ENCODE measurements at regions not wholly inside any gene's neighbourhood (a gene's known extent, or its start where the extent isn't known, plus 50 kb on each side); places are given as distances from the start of the nearest gene placed in this dataset.

DNA sequence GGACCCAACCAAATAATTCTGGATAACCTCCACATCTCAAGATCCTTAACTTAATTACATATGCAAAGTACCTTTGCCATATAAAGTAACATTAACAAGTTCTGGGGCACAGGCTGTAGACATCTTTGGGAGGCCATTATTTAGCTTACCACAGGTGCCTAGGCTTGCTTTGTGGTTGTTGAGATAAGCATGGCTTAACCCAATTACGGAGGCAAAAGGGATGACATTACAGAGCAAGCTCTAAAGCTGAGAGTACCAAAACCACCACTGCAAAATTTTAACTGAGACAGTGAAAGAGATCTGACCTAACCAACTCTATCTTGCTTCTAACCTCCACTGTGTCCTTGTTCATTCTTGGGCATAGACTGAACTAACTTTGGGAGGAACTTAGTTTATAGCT, 502.9 kb upstream of the ATXN8OS start:
- TF ChIP-seq EZH2 (IDR thresholded peaks at IDR 0.05; ENCODE audit: insufficient read depth, low read length) = no peak
- TF ChIP-seq, protein P1, sequence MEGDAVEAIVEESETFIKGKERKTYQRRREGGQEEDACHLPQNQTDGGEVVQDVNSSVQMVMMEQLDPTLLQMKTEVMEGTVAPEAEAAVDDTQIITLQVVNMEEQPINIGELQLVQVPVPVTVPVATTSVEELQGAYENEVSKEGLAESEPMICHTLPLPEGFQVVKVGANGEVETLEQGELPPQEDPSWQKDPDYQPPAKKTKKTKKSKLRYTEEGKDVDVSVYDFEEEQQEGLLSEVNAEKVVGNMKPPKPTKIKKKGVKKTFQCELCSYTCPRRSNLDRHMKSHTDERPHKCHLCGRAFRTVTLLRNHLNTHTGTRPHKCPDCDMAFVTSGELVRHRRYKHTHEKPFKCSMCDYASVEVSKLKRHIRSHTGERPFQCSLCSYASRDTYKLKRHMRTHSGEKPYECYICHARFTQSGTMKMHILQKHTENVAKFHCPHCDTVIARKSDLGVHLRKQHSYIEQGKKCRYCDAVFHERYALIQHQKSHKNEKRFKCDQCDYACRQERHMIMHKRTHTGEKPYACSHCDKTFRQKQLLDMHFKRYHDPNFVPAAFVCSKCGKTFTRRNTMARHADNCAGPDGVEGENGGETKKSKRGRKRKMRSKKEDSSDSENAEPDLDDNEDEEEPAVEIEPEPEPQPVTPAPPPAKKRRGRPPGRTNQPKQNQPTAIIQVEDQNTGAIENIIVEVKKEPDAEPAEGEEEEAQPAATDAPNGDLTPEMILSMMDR (IDR thresholded peaks at IDR 0.05; ENCODE audit: insufficient read depth, low read depth, low read length) = no peak
- H3K27ac Mint-ChIP-seq (ENCODE audit: unreplicated experiment) = no peak overlapping the region
- FAIRE-seq (no peak), DNase-seq (ENCODE audit: low read depth) (no peak)
- Histone ChIP-seq H3K9me3 (ENCODE audit: insufficient read depth, low read depth, low read length) (peaks cover 4% of the 10 kb centered on the region), H3K9ac (ENCODE audit: low read length) (no peak overlapping the region), H3K4me3 (ENCODE audit: insufficient read depth, low read depth, low read length) (no peak overlapping the region), H4K20me1 (ENCODE audit: insufficient read depth, low read length) (no peaks in the 10 kb centered on the region), H3K36me3 (ENCODE audit: insufficient read depth, low read length) (no peaks in the 10 kb centered on the region), H3K27me3 (ENCODE audit: insufficient read depth, low read length) (no peaks in the 10 kb centered on the region), H2AFZ (ENCODE audit: low read depth, low read length) (no peak overlapping the region), H3K27ac (ENCODE audit: low read depth, low read length) (no peak overlapping the region), H3K79me2 (ENCODE audit: insufficient read depth, low read length) (no peaks in the 10 kb centered on the region), H3K4me1 (ENCODE audit: insufficient read depth, low read length) (no peaks in the 10 kb centered on the region), H3K4me2 (ENCODE audit: low read length) (no peak overlapping the region)
- H3K27me3 Mint-ChIP-seq (ENCODE audit: low read depth, unreplicated experiment) = no peaks in the 10 kb centered on the region
- H3K36me3 Mint-ChIP-seq (ENCODE audit: low read depth, unreplicated experiment) = no peaks in the 10 kb centered on the region
- peaks cover 5% of the 10 kb centered on the region for H3K4me1 Mint-ChIP-seq (ENCODE audit: low read depth, unreplicated experiment)
- peaks cover 3% of the 10 kb centered on the region for H3K9me3 Mint-ChIP-seq (ENCODE audit: unreplicated experiment)
- no peak overlapping the region for H3K4me3 Mint-ChIP-seq (ENCODE audit: unreplicated experiment)

DNA sequence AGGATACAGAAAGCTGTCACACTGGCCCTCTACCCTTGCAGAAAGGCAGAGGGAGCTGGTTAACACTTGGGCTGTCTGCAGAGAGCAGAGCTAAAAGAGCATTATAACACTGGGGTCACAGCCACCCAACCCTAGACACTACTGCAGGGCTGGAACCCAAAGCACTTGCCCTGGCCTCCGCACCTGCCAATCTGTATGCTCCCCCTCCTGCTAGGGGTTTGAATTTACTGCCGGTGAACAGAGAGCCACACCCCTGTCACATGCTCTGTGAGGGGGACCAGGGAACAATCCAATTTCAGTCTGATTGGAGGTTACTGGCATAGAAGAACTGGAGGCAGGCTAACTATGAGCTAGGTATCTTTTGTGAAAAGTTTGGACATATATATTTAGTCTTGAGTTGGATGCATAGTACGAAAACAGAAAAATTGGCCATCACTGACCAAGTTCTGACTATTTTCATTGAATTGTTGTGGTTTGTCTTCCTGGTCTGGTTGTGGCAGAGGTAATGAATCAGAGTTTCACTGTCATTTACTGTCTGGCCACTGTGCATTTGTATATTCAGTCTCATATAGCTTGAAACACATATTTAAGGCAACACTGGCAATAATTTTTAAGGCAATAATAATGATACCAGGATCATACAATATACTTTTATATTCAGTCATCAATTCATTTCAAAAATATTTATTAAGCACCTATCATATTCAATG, 504.3 kb upstream of the ATXN8OS start:
- FAIRE-seq (no peak), DNase-seq (ENCODE audit: low read depth) (no peak)
- Mint-ChIP-seq H3K27me3 (ENCODE audit: low read depth, unreplicated experiment) (no peaks in the 10 kb centered on the region), H3K9me3 (ENCODE audit: unreplicated experiment) (peaks cover 3% of the 10 kb centered on the region), H3K27ac (ENCODE audit: unreplicated experiment) (no peak overlapping the region), H3K36me3 (ENCODE audit: low read depth, unreplicated experiment) (no peaks in the 10 kb centered on the region), H3K4me1 (ENCODE audit: low read depth, unreplicated experiment) (peaks cover 5% of the 10 kb centered on the region), H3K4me3 (ENCODE audit: unreplicated experiment) (no peak overlapping the region)
- H3K36me3 ChIP-seq (ENCODE audit: insufficient read depth, low read length) = no peaks in the 10 kb centered on the region
- no peaks in the 10 kb centered on the region for H3K4me1 ChIP-seq (ENCODE audit: insufficient read depth, low read length)
- TF ChIP-seq, protein P1 (IDR thresholded peaks at IDR 0.05; ENCODE audit: insufficient read depth, low read depth, low read length) = no peak
- TF ChIP-seq EZH2 (IDR thresholded peaks at IDR 0.05; ENCODE audit: insufficient read depth, low read length) = no peak
- H3K4me3 ChIP-seq (ENCODE audit: insufficient read depth, low read depth, low read length) = no peak overlapping the region
- H4K20me1 ChIP-seq (ENCODE audit: insufficient read depth, low read length) = no peaks in the 10 kb centered on the region
- H3K9ac ChIP-seq (ENCODE audit: low read length) = no peak overlapping the region
- no peak overlapping the region for H2AFZ ChIP-seq (ENCODE audit: low read depth, low read length)
- peaks cover 4% of the 10 kb centered on the region for H3K9me3 ChIP-seq (ENCODE audit: insufficient read depth, low read depth, low read length)
- H3K27ac ChIP-seq (ENCODE audit: low read depth, low read length) = no peak overlapping the region
- no peak overlapping the region for H3K4me2 ChIP-seq (ENCODE audit: low read length)
- H3K79me2 ChIP-seq (ENCODE audit: insufficient read depth, low read length) = no peaks in the 10 kb centered on the region
- no peaks in the 10 kb centered on the region for H3K27me3 ChIP-seq (ENCODE audit: insufficient read depth, low read length)

DNA sequence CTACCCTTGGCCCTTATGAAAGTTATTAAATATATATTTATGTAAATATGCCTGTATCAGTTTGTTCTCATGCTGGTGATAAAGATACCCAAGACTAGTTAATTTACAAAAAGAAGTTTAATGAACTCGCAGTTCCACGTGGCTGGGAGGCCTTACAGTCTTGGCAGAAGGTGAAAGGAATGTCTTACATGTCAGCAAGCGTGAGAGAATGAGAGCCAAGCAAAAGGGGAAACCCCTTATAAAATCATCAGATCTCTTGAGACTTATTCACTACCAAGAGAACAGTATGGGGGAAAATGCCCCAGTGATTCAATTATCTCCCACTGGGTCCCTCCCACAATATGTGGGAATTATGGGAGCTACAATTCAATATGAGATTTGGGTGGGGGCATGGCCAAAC, 506.0 kb upstream of the ATXN8OS start:
- Mint-ChIP-seq H3K27ac (ENCODE audit: unreplicated experiment) (no peak overlapping the region), H3K4me3 (ENCODE audit: unreplicated experiment) (no peak overlapping the region), H3K36me3 (ENCODE audit: low read depth, unreplicated experiment) (no peaks in the 10 kb centered on the region), H3K27me3 (ENCODE audit: low read depth, unreplicated experiment) (no peaks in the 10 kb centered on the region), H3K9me3 (ENCODE audit: unreplicated experiment) (peaks cover 3% of the 10 kb centered on the region), H3K4me1 (ENCODE audit: low read depth, unreplicated experiment) (peaks cover 5% of the 10 kb centered on the region)
- Histone ChIP-seq H3K9ac (ENCODE audit: low read length) (no peak overlapping the region), H3K79me2 (ENCODE audit: insufficient read depth, low read length) (no peaks in the 10 kb centered on the region), H3K4me2 (ENCODE audit: low read length) (no peak overlapping the region), H3K4me1 (ENCODE audit: insufficient read depth, low read length) (no peaks in the 10 kb centered on the region), H3K9me3 (ENCODE audit: insufficient read depth, low read depth, low read length) (peaks cover 4% of the 10 kb centered on the region), H3K36me3 (ENCODE audit: insufficient read depth, low read length) (no peaks in the 10 kb centered on the region), H3K27ac (ENCODE audit: low read depth, low read length) (no peak overlapping the region), H3K27me3 (ENCODE audit: insufficient read depth, low read length) (no peaks in the 10 kb centered on the region), H3K4me3 (ENCODE audit: insufficient read depth, low read depth, low read length) (no peak overlapping the region), H2AFZ (ENCODE audit: low read depth, low read length) (no peak overlapping the region), H4K20me1 (ENCODE audit: insufficient read depth, low read length) (no peaks in the 10 kb centered on the region)
- DNase-seq (ENCODE audit: low read depth) (no peak), FAIRE-seq (no peak)
- no peak for TF ChIP-seq EZH2 (IDR thresholded peaks at IDR 0.05; ENCODE audit: insufficient read depth, low read length)
- TF ChIP-seq, protein P1 (IDR thresholded peaks at IDR 0.05; ENCODE audit: insufficient read depth, low read depth, low read length) = no peak
